ENCODE measurements at regions not wholly inside any gene's neighbourhood (a gene's known extent, or its start where the extent isn't known, plus 50 kb on each side); places are given as distances from the start of the nearest gene placed in this dataset.
A peak's percentile ranks its signal among the peaks of the same experiment; 100 is the strongest.

DNA sequence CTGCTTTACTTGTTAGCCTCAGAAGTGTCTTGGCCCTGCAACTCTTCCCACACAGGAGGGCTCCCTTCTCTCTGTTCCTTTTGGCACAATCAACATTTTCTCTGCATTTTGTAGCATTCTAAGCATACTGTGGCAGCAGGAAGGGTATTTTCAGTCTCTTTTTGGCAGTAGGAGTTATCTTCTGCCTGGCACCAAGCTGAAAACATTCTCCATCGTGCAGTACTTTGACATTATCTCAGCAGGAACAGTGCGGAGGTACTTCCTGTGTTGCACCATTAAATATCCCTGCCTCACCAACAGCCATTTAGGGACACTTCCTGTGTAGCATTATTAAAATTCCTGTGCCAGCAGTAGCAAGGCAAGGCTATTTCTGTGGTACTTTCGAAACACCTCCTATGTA, 233.2 kb upstream of the SEMA6D start:
- H3K4me3 ChIP-seq (ENCODE audit: low read depth, low read length): no peak overlapping the region
- TF ChIP-seq, protein P1, sequence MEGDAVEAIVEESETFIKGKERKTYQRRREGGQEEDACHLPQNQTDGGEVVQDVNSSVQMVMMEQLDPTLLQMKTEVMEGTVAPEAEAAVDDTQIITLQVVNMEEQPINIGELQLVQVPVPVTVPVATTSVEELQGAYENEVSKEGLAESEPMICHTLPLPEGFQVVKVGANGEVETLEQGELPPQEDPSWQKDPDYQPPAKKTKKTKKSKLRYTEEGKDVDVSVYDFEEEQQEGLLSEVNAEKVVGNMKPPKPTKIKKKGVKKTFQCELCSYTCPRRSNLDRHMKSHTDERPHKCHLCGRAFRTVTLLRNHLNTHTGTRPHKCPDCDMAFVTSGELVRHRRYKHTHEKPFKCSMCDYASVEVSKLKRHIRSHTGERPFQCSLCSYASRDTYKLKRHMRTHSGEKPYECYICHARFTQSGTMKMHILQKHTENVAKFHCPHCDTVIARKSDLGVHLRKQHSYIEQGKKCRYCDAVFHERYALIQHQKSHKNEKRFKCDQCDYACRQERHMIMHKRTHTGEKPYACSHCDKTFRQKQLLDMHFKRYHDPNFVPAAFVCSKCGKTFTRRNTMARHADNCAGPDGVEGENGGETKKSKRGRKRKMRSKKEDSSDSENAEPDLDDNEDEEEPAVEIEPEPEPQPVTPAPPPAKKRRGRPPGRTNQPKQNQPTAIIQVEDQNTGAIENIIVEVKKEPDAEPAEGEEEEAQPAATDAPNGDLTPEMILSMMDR (conservative IDR thresholded peaks at IDR 0.05; ENCODE audit: low read depth, low read length): no peak
- DNase-seq (ENCODE audit: low read depth): peak; percentile 79

DNA sequence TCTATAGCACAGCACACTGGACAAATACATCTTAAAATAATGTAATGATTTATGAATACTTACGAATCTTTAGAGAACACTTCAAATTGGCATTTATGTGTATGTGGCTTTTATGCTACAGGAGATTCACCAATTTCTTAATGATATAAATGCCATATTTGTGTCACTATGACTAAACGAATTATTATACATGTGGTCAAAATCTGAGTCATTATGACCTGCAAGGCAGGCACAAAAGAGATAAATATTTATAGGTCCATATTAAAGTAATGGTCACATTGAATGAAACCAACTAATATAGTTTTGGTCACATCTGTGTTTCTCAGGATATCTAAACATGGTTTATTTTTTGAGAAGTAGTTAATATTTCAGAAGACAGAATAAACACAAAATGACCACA, 232.3 kb upstream of the SEMA6D start:
- DNase-seq (ENCODE audit: low read depth): no peak
- TF ChIP-seq, protein P1 (conservative IDR thresholded peaks at IDR 0.05; ENCODE audit: low read depth, low read length): no peak
- H3K4me3 ChIP-seq (ENCODE audit: low read depth, low read length): no peak overlapping the region

DNA sequence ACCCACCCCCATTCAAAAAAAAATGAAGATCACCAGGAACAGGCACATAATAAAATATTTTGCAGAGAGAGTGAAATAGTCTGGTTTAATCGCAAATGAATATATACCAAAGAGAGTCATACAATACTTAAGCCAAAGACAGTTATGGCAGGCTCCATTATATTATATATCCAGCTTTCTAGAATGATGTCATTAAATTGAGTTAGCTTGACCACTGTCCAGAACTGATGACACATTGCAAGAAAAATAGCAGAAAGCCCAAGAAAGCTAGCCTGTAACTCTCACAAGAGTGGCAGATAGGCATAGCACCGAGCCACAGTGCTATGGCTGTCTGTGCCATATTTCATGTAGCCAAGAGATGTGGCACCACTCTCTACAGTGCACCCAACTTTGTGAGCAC, 231.9 kb upstream of the SEMA6D start:
- no peak for DNase-seq (ENCODE audit: low read depth)
- H3K4me3 ChIP-seq (ENCODE audit: low read depth, low read length): no peak overlapping the region
- TF ChIP-seq, protein P1 (conservative IDR thresholded peaks at IDR 0.05; ENCODE audit: low read depth, low read length): no peak

DNA sequence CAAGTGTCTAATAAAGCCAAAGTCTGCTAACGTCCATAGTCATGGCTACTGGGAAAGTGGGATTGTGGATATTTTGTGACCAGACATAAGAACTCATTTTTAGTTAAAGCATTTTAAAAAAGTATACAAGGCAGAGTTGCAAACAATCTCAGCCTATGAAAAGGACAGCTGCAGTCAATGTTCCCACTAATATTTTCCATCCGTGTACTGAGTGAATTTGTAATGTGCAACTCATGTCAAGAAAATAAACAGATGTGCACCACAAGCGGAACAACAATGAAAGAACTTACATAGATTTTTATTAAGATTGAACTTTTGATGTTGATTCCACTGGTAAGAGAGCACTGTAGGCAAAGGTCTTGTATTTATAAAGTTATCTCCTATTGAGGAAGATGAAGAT, 231.3 kb upstream of the SEMA6D start:
- H3K4me3 ChIP-seq (ENCODE audit: low read depth, low read length): no peak overlapping the region
- TF ChIP-seq, protein P1 (conservative IDR thresholded peaks at IDR 0.05; ENCODE audit: low read depth, low read length): no peak
- DNase-seq (ENCODE audit: low read depth): no peak

DNA sequence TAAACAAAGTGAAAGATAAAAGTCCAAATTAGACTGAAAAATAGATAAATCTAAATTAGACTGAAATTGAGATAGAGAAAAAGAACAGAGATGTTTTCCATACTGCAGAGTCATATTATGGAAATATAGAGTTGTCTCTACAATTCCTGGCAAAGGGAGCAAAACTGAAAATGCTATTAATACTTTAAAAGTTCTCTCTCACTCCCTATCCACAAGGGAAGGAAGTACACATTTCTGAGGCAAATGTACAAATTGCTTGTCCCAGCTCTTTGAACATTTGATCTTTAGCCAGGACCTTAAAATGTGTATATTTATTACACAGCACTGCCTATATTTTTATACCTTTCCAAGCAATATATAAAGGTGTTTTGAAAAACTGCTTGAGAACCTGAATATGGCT, 225.1 kb upstream of the SEMA6D start:
- TF ChIP-seq, protein P1 (conservative IDR thresholded peaks at IDR 0.05; ENCODE audit: low read depth, low read length): no peak
- H3K4me3 ChIP-seq (ENCODE audit: low read depth, low read length): no peak overlapping the region
- no peak for DNase-seq (ENCODE audit: low read depth)

DNA sequence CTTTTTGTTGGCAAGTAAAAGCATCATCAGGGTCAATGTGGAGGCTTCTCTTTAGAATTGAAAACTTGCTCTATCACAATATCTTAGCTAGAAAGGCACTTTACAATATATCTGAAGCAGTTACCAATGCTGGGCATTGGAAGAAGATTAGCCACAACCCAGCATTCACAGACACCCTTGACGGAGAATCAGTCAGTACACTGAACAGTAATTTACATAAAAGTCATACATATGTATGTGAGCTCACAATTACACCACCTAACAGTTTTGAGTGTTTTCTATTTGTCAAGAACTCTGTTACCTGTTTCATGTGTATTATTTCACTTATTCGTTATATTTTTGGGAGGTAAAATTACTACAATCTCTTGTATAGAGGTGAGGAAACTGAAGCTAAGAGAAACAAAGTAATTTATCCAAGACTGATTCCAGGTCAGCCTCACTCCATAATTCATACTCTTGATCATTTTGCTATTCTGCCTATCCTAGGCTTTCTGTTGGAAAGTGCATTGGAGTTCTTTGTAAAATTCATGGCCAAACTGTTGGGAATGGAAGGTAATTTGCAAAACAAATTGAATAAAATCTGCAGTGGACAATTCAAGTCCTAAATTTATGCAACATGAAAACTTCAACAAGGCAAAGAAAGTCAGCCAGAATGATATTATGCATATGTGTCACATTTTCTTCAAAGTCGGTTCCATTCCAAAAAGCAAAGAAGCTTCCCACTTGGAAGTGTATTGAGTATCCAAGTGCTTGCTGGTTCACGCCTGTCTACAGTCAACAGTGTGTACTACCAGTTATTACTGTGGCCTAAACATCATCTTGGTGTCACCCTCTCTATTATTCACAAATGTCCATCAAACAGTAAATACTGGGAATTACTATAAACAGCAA, 223.7 kb upstream of the SEMA6D start:
- no peak overlapping the region for H3K4me3 ChIP-seq (ENCODE audit: low read depth, low read length)
- TF ChIP-seq, protein P1 (conservative IDR thresholded peaks at IDR 0.05; ENCODE audit: low read depth, low read length): no peak
- DNase-seq (ENCODE audit: low read depth): no peak

Data from choroid plexus epithelial cell (primary cell).